NT2/D1 (cell line): ENCODE measurements at regions not wholly inside any gene's neighbourhood (a gene's known extent, or its start where the extent isn't known, plus 50 kb on each side); places are given as distances from the start of the nearest gene placed in this dataset.

Source experiments
- SUZ12 ChIP-seq: IDR thresholded peaks from 2 replicates; pipeline ENCODE4 v1.6.1; 2011; ENCODE audit not compliant: insufficient read length, insufficient read depth; ENCODE audit errors: extremely low read depth
- YY1 ChIP-seq: IDR thresholded peaks from 2 replicates; pipeline ENCODE4 v1.6.1; 2011; ENCODE audit not compliant: insufficient read length, insufficient read depth
- ZNF274 ChIP-seq: IDR thresholded peaks from 2 replicates; pipeline ENCODE4 v1.6.1; 2011; ENCODE audit warnings: mild to moderate bottlenecking, low read depth, low read length

GRCh38 chr1:20409971-20410370 lies 76.0 kb downstream of the CAMK2N1 start:
- TF ChIP-seq ZNF274 (no peak), YY1 (no peak), SUZ12 (no peak)
